SK-N-SH (cell line): ENCODE measurements at regions not wholly inside any gene's neighbourhood (a gene's known extent, or its start where the extent isn't known, plus 50 kb on each side); places are given as distances from the start of the nearest gene placed in this dataset.

Experiments used
- NRF1 ChIP-seq: IDR thresholded peaks from 2 replicates; pipeline ENCODE4 v1.6.1; 2012; ENCODE audit warnings: low read depth, mild to moderate bottlenecking, low read length
- POLR2AphosphoS5 ChIP-seq: IDR thresholded peaks from 2 replicates; pipeline ENCODE4 v1.6.1; 2012; ENCODE audit warnings: low read depth, low read length
- RXRA ChIP-seq: IDR thresholded peaks from 2 replicates; pipeline ENCODE4 v1.4.0; 2012; ENCODE audit warnings: low read depth, mild to moderate bottlenecking, borderline replicate concordance
- TF ChIP-seq, protein P1 (sequence below): fragments of 200-600 bp; sonication (generic); IDR thresholded peaks from 2 replicates; pipeline ENCODE4 v1.6.1; 2017; ENCODE audit warnings: antibody characterized with exemption, mild to moderate bottlenecking, moderate library complexity
- TF ChIP-seq, protein P2 (sequence below): IDR thresholded peaks from 2 replicates; pipeline ENCODE4; 2012

DNA sequence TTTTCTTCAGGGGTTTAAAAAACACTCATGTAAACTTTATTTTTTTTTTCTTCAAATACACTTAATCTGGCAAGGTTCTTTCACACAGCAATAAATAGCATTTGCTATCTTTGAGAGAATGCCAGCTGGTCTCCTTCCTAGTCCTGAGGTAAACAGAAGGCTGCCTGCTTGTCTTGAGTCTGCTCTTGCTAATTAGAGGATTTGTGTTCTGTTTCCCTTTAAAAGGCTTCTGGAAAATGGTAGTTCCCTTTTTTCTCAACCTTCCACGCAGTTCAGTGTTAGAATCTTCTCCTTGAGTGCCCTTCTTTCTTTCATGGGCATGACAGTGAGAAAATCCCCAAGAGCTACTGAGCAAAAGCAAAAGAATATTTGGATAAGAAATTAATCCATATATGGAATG lies 92.3 kb upstream of the DCN start:
- no peak for TF ChIP-seq POLR2AphosphoS5
- TF ChIP-seq RXRA: no peak
- TF ChIP-seq, protein P1, sequence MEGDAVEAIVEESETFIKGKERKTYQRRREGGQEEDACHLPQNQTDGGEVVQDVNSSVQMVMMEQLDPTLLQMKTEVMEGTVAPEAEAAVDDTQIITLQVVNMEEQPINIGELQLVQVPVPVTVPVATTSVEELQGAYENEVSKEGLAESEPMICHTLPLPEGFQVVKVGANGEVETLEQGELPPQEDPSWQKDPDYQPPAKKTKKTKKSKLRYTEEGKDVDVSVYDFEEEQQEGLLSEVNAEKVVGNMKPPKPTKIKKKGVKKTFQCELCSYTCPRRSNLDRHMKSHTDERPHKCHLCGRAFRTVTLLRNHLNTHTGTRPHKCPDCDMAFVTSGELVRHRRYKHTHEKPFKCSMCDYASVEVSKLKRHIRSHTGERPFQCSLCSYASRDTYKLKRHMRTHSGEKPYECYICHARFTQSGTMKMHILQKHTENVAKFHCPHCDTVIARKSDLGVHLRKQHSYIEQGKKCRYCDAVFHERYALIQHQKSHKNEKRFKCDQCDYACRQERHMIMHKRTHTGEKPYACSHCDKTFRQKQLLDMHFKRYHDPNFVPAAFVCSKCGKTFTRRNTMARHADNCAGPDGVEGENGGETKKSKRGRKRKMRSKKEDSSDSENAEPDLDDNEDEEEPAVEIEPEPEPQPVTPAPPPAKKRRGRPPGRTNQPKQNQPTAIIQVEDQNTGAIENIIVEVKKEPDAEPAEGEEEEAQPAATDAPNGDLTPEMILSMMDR: no peak
- TF ChIP-seq NRF1: no peak
- TF ChIP-seq, protein P2, sequence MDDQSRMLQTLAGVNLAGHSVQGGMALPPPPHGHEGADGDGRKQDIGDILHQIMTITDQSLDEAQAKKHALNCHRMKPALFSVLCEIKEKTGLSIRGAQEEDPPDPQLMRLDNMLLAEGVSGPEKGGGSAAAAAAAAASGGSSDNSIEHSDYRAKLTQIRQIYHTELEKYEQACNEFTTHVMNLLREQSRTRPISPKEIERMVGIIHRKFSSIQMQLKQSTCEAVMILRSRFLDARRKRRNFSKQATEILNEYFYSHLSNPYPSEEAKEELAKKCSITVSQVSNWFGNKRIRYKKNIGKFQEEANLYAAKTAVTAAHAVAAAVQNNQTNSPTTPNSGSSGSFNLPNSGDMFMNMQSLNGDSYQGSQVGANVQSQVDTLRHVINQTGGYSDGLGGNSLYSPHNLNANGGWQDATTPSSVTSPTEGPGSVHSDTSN: no peak
